Activated gamma-delta T cell (primary cell): ENCODE measurements at regions not wholly inside any gene's neighbourhood (a gene's known extent, or its start where the extent isn't known, plus 50 kb on each side); places are given as distances from the start of the nearest gene placed in this dataset.
"Not testable (repeated sequence)": the region's sequence is repeated elsewhere in the genome, so short reads cannot be mapped to it uniquely, and the experiment has no call there.

Source experiments
- DNase-seq: peaks from one replicate; lab custom pipeline; 2025; lab: John Stamatoyannopoulos, UW

- no peak for DNase-seq
Observed at GRCh38 chr11:22049276-22049675, 143.6 kb upstream of the ANO5 start.

- DNase-seq = no peak
Observed at GRCh38 chr11:22065472-22065871, 127.4 kb upstream of the ANO5 start.

GRCh38 chr11:22069844-22070243, 123.0 kb upstream of the ANO5 start:
- no peak for DNase-seq

- DNase-seq = no peak
Observed at GRCh38 chr11:22076271-22076930, 116.5 kb upstream of the ANO5 start.

- no peak for DNase-seq
Observed at GRCh38 chr11:22078063-22078462, 114.8 kb upstream of the ANO5 start.

GRCh38 chr11:22079133-22079872, 113.6 kb upstream of the ANO5 start:
- DNase-seq = no peak

GRCh38 chr11:22082178-22082577, 110.7 kb upstream of the ANO5 start:
- no peak for DNase-seq

- DNase-seq = no peak
Observed at GRCh38 chr11:22082788-22083187, 110.1 kb upstream of the ANO5 start.

GRCh38 chr11:22084056-22084455, 108.8 kb upstream of the ANO5 start:
- DNase-seq = no peak

- no peak for DNase-seq
Observed at GRCh38 chr11:22084564-22084963, 108.3 kb upstream of the ANO5 start.

GRCh38 chr11:22089609-22090008, 103.3 kb upstream of the ANO5 start:
- no peak for DNase-seq

GRCh38 chr11:22106566-22106965, 86.3 kb upstream of the ANO5 start:
- DNase-seq = no peak

GRCh38 chr11:22115470-22116029, 77.3 kb upstream of the ANO5 start:
- DNase-seq = no peak

- not testable (repeated sequence) for DNase-seq
Observed at GRCh38 chr11:22127981-22128380, 64.9 kb upstream of the ANO5 start.

- no peak for DNase-seq
Observed at GRCh38 chr11:22130462-22131053, 62.3 kb upstream of the ANO5 start.

- DNase-seq = no peak
Observed at GRCh38 chr11:22133776-22134175, 59.1 kb upstream of the ANO5 start.

- no peak for DNase-seq
Observed at GRCh38 chr11:22138264-22138663, 54.6 kb upstream of the ANO5 start.
